Spinal cord (tissue), 9 donors: ENCODE measurements at regions not wholly inside any gene's neighbourhood (a gene's known extent, or its start where the extent isn't known, plus 50 kb on each side); places are given as distances from the start of the nearest gene placed in this dataset.

Experiments used
- DNase-seq, 6 donors: peaks; one replicate each; pipeline versions ENCODE4 v3.0.0 to v3.0.0-alpha.2; 2013 to 2015; ENCODE audit warnings: low spot score in 6 of 6, low read depth in 4 of 6
- H3K27ac ChIP-seq: one replicate; pipeline ENCODE4 v1.5.1; 2013; ENCODE audit warnings: low read depth, low read length, control low read depth
- H3K27me3 ChIP-seq: one replicate; pipeline ENCODE4 v1.6.1; 2013; ENCODE audit warnings: low read length; ENCODE audit not compliant: control insufficient read depth, insufficient read depth
- H3K36me3 ChIP-seq: one replicate; pipeline ENCODE4 v1.6.1; 2013; ENCODE audit warnings: low read length; ENCODE audit not compliant: control insufficient read depth, insufficient read depth
- H3K4me1 ChIP-seq: one replicate; pipeline ENCODE4 v1.6.1; 2013; ENCODE audit warnings: low read length; ENCODE audit not compliant: control insufficient read depth, insufficient read depth
- H3K4me3 ChIP-seq: one replicate; pipeline ENCODE4 v1.5.1; 2013; ENCODE audit warnings: low read depth, low read length, control low read depth
- H3K9me3 ChIP-seq: one replicate; pipeline ENCODE4 v1.6.1; 2013; ENCODE audit warnings: low read length; ENCODE audit not compliant: control insufficient read depth, insufficient read depth
- WGBS: methylation state at CpG from one replicate; pipeline ENCODE4 v1.1.5; 2013; ENCODE audit warnings: missing lambda C conversion rate; ENCODE audit not compliant: insufficient coverage; 5-methylcytosine and 5-hydroxymethylcytosine counted together
- donor health status: healthy.

DNA sequence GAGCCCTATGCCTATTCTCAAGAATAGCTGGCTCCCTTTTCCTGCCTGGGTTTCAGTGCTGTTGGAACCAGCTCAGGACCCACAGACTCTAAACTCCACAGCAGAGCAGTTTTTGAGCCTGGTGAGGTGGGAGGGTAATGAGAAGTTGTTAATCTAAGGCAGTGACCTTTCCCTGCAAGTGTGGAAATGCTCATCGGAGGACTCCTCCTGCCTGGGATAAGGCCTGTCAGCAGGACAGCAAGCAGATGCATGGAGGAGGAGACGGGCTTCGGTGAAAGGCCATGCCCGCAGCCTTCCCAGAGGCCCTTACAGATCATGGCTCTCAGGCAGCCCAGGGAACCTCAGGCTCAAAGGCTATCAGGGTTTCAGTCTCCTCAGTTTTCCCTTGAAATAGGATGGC lies 70.0 kb upstream of the SHISA3 start:
- no peak overlapping the region for H3K4me3 ChIP-seq
- no peaks in the 10 kb centered on the region for H3K27me3 ChIP-seq
- no peak overlapping the region for H3K27ac ChIP-seq
- WGBS, result 73% methylated on average over 4 of the region's 4 CpGs
- H3K36me3 ChIP-seq, result no peaks in the 10 kb centered on the region
- H3K4me1 ChIP-seq, result no peaks in the 10 kb centered on the region
- no peaks in the 10 kb centered on the region for H3K9me3 ChIP-seq
- DNase-seq, result no peak

DNA sequence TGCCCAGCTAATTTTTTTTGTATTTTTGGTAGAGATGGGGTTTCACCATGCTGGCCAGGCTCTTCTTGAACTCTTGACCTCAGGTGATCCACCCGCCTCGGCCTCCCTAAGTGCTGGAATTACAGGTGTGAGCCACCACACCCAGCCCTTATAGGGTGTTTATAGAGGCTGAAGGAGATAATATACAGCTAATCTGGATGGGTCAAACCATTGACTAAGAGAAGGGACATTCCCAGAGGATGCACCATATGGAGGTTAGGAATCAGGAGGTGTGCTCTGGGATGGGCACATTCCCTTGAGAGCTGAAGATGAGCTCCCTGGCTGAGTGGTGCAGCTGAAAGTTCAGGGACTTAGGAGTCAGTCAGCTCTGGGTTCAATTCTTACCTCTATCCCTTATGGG lies 68.3 kb upstream of the SHISA3 start:
- no peaks in the 10 kb centered on the region for H3K9me3 ChIP-seq
- WGBS, result no CpG with 5 or more reads among the region's 2 CpGs
- DNase-seq, result no peak
- H3K36me3 ChIP-seq, result no peaks in the 10 kb centered on the region
- H3K4me3 ChIP-seq, result no peak overlapping the region
- H3K27ac ChIP-seq, result no peak overlapping the region
- no peaks in the 10 kb centered on the region for H3K4me1 ChIP-seq
- H3K27me3 ChIP-seq, result no peaks in the 10 kb centered on the region

- no peak overlapping the region for H3K27ac ChIP-seq
- DNase-seq, result no peak
- H3K9me3 ChIP-seq, result no peaks in the 10 kb centered on the region
- WGBS, result no CpG with 5 or more reads among the region's 3 CpGs
- no peak overlapping the region for H3K4me3 ChIP-seq
- H3K4me1 ChIP-seq, result no peaks in the 10 kb centered on the region
- H3K36me3 ChIP-seq, result no peaks in the 10 kb centered on the region
- H3K27me3 ChIP-seq, result no peaks in the 10 kb centered on the region
Observed at GRCh38 chr4:42329421-42329820, 67.9 kb upstream of the SHISA3 start.

- Histone ChIP-seq H3K4me1 (no peaks in the 10 kb centered on the region), H3K36me3 (no peaks in the 10 kb centered on the region), H3K4me3 (no peak overlapping the region), H3K9me3 (no peaks in the 10 kb centered on the region), H3K27ac (no peak overlapping the region), H3K27me3 (no peaks in the 10 kb centered on the region)
- DNase-seq, result no peak
- 81% methylated on average over 3 of the region's 7 CpGs for WGBS
Observed at GRCh38 chr4:42330002-42330592, 67.2 kb upstream of the SHISA3 start.

GRCh38 chr4:42331040-42331439 lies 66.2 kb upstream of the SHISA3 start:
- Histone ChIP-seq H3K9me3 (no peaks in the 10 kb centered on the region), H3K27ac (no peak overlapping the region), H3K36me3 (no peaks in the 10 kb centered on the region), H3K4me3 (no peak overlapping the region), H3K27me3 (no peaks in the 10 kb centered on the region), H3K4me1 (no peaks in the 10 kb centered on the region)
- DNase-seq, result no peak
- WGBS, result no CpG with 5 or more reads among the region's 1 CpG

DNA sequence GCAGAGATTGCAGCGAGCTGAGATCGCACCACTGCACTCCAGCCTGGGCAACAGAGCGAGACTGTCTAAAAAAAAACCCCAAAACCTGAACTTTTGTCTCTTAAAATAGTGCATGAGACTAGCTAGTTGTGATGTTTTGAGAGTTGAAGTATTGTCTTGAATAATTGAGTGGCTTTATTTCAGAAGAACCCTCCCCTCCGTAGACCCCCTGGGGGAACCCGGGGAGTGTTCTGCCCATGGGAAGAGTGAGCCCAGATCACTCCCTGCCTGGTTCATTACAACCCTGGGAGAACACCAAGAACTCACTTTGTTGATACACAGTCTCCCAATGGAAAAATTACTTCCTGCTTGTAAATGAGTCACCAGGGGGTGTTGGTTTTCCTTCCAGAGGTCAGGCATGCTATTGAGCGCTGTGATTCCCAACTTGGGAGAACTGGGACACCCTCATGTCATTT lies 65.3 kb upstream of the SHISA3 start:
- WGBS, result 100% methylated on average over 1 of the region's 6 CpGs
- H3K4me3 ChIP-seq, result no peak overlapping the region
- H3K4me1 ChIP-seq, result no peaks in the 10 kb centered on the region
- no peak overlapping the region for H3K27ac ChIP-seq
- no peak for DNase-seq
- H3K36me3 ChIP-seq, result no peaks in the 10 kb centered on the region
- H3K9me3 ChIP-seq, result no peaks in the 10 kb centered on the region
- H3K27me3 ChIP-seq, result no peaks in the 10 kb centered on the region

- Histone ChIP-seq H3K4me3 (no peak overlapping the region), H3K27me3 (no peaks in the 10 kb centered on the region), H3K27ac (no peak overlapping the region), H3K4me1 (no peaks in the 10 kb centered on the region), H3K36me3 (no peaks in the 10 kb centered on the region), H3K9me3 (no peaks in the 10 kb centered on the region)
- WGBS, result 40% methylated on average over 6 of the region's 7 CpGs
- DNase-seq, result no peak
Observed at GRCh38 chr4:42339935-42340406, 57.3 kb upstream of the SHISA3 start.

DNA sequence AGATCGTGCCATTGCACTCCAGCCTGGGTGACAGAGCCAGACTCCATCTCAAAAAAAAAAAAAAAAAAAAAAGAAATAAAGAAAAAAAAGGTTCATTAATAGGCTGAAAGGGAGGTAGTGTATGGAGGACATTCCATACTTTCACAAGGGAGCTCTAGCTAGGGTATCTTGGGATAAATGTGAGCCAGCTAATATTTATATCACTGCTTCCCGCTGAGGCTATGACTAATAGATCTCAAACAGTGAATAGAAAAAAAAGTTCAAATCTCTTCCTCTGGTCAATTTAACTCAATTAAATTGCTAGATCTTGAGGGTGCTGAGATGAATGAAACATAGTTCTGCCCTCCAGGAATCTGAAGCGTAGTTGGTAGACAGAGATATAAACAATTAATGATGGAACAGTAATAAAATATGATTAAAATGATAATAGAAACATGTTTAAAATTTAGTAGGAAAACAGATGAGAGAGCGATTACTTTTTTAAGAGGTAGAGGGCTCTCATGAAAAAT lies 55.7 kb upstream of the SHISA3 start:
- 100% methylated on average over 1 of the region's 4 CpGs for WGBS
- H3K9me3 ChIP-seq, result no peaks in the 10 kb centered on the region
- DNase-seq, result no peak

DNA sequence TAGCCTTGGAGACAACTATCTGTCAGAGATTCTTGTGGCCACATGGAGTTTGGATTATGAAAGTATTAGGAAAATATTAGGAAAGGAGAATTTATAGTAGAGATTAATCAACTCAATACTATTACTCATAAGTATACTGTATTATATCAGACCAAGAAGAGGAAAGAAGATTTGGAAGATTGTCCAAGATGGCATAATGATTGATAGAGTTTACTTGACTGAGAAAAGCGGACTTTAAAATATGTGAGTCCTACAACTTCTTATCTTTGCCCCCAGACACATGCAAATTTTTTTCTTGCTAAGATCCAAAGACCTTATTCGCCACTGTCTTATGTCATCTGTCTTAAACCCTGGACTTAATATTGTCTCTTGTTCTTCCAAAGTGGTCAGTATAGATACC lies 54.8 kb upstream of the SHISA3 start:
- H3K4me1 ChIP-seq, result no peaks in the 10 kb centered on the region
- H3K9me3 ChIP-seq, result no peaks in the 10 kb centered on the region
- H3K36me3 ChIP-seq, result no peaks in the 10 kb centered on the region
- no peak for DNase-seq
- H3K27ac ChIP-seq, result no peak overlapping the region
- WGBS, result no CpG with 5 or more reads among the region's 2 CpGs
- no peak overlapping the region for H3K4me3 ChIP-seq
- no peaks in the 10 kb centered on the region for H3K27me3 ChIP-seq

More for the DNA sequence above, 55.7 kb upstream of the SHISA3 start:
- Histone ChIP-seq H3K36me3 (no peaks in the 10 kb centered on the region), H3K4me1 (no peaks in the 10 kb centered on the region), H3K27me3 (no peaks in the 10 kb centered on the region), H3K27ac (no peak overlapping the region), H3K4me3 (no peak overlapping the region)

GRCh38 chr4:42344309-42344708 lies 53.0 kb upstream of the SHISA3 start:
- Histone ChIP-seq H3K4me1 (no peaks in the 10 kb centered on the region), H3K27me3 (no peaks in the 10 kb centered on the region), H3K9me3 (no peaks in the 10 kb centered on the region), H3K4me3 (no peak overlapping the region), H3K36me3 (no peaks in the 10 kb centered on the region), H3K27ac (no peak overlapping the region)
- DNase-seq, result no peak
- WGBS, result 53% methylated on average over 3 of the region's 8 CpGs
